GM12892 (cell line): ENCODE measurements at regions not wholly inside any gene's neighbourhood (a gene's known extent, or its start where the extent isn't known, plus 50 kb on each side); places are given as distances from the start of the nearest gene placed in this dataset.

Experiments
- POLR2A ChIP-seq: IDR thresholded peaks from 2 replicates; pipeline ENCODE4 v1.6.1; 2011; ENCODE audit warnings: low read depth, low read length, control low read depth
- POLR2AphosphoS5 ChIP-seq: IDR thresholded peaks from 2 replicates; pipeline ENCODE4 v1.6.1; 2011; ENCODE audit warnings: low read depth, low read length, control low read depth

DNA sequence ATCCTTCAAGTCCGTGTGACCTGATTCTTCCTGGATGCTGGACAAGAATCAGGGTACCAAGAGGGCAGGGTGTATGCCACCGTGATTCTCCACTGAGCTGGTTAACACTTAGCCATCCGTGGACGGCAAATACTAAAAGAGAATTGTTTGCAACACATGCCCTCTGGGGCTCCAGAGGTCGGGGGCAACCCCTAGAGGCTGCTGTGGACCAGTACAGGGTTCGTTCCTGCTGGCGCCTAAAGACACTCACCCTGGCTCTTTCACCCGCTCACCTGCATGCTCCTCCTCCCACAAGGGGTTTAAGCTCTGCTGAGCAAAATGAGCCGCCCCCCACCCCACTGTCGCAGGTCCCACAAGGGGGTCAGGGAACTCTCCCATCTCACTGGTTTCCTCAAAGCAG, 148.7 kb upstream of the ITGB1 start:
- no peak for TF ChIP-seq POLR2A
- no peak for TF ChIP-seq POLR2AphosphoS5
